ENCODE measurements at regions not wholly inside any gene's neighbourhood (a gene's known extent, or its start where the extent isn't known, plus 50 kb on each side); places are given as distances from the start of the nearest gene placed in this dataset.

DNA sequence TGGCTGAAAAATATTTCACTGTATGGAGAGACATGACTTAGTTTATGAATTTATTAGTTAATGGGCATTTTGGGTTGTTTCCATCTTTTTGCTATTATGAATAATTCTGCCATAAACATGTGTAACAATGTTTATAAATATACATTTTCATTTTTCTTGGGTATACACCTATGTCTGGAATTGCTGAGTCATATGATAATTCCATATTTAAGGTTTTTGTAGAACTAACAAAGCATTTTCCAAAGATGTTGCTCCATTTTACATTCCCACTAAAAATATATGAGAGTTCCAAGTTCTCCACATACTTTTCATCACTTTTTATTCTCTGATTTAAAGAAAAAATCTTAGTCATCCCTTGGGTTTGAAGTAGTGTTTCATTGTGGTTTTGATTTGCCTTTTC, 108.8 kb upstream of the LRRTM4 start:
- intact Hi-C loops (cut with DNase I), result no loop called here

DNA sequence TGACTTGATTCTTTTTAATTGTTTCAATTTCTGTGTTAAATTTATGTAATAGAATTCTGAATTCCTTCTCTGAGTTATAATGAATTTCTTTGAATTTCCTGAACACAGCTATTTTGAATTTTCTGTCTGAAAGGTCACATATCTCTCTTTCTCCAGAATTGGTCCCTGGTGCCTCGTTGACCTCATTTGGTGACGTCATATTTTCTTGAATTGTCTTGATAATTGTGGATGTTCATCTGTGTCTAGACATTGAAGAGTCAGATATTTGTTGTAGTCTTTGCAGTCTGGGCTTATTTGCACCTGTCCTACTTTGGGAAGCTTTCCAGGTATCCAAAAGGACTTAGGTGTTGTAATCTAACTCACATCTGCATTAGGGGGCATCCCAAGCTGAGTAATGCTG, 111.4 kb upstream of the LRRTM4 start:
- Histone ChIP-seq H3K27ac (no peak overlapping the region), H3K4me3 (no peak overlapping the region), H3K9me3 (no peaks in the 10 kb centered on the region), H3K4me1 (no peaks in the 10 kb centered on the region), H3K36me3 (no peaks in the 10 kb centered on the region), H3K27me3 (no peaks in the 10 kb centered on the region)
- no peak for TF ChIP-seq POLR2A (IDR thresholded peaks at IDR 0.05)
- TF ChIP-seq EP300 (IDR thresholded peaks at IDR 0.05), result no peak
- TF ChIP-seq, protein P1, sequence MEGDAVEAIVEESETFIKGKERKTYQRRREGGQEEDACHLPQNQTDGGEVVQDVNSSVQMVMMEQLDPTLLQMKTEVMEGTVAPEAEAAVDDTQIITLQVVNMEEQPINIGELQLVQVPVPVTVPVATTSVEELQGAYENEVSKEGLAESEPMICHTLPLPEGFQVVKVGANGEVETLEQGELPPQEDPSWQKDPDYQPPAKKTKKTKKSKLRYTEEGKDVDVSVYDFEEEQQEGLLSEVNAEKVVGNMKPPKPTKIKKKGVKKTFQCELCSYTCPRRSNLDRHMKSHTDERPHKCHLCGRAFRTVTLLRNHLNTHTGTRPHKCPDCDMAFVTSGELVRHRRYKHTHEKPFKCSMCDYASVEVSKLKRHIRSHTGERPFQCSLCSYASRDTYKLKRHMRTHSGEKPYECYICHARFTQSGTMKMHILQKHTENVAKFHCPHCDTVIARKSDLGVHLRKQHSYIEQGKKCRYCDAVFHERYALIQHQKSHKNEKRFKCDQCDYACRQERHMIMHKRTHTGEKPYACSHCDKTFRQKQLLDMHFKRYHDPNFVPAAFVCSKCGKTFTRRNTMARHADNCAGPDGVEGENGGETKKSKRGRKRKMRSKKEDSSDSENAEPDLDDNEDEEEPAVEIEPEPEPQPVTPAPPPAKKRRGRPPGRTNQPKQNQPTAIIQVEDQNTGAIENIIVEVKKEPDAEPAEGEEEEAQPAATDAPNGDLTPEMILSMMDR (IDR thresholded peaks at IDR 0.05), result no peak
- no peak for TF ChIP-seq POLR2AphosphoS5 (IDR thresholded peaks at IDR 0.05)
- WGBS, 2 donors, result 83 to 87% methylated on average over 2 of the region's 2 CpGs
- no peak for DNase-seq
- intact Hi-C loops (cut with DNase I), result no loop called here

More for the DNA sequence above, 108.8 kb upstream of the LRRTM4 start:
- Histone ChIP-seq H3K27me3 (no peaks in the 10 kb centered on the region), H3K9me3 (no peaks in the 10 kb centered on the region), H3K4me1 (no peaks in the 10 kb centered on the region), H3K27ac (no peak overlapping the region), H3K36me3 (no peaks in the 10 kb centered on the region), H3K4me3 (no peak overlapping the region)
- DNase-seq, result no peak
- TF ChIP-seq POLR2A (IDR thresholded peaks at IDR 0.05) (no peak), EP300 (IDR thresholded peaks at IDR 0.05) (no peak)
- TF ChIP-seq, protein P1 (IDR thresholded peaks at IDR 0.05), result no peak

GRCh38 chr2:77640924-77641323, 118.7 kb upstream of the LRRTM4 start:
- Histone ChIP-seq H3K9me3 (peaks cover 0 to 8% (median 2%) of the 10 kb centered on the region in 4 donors), H3K27ac (no peak overlapping the region), H3K4me1 (no peaks in the 10 kb centered on the region), H3K4me3 (no peak overlapping the region), H3K27me3 (no peaks in the 10 kb centered on the region), H3K36me3 (no peaks in the 10 kb centered on the region)
- WGBS, 2 donors, result 78 to 85% methylated on average over 1 of the region's 1 CpG
- DNase-seq, result no peak
- intact Hi-C loops (cut with DNase I), result no loop called here
- no peak for TF ChIP-seq POLR2AphosphoS5 (IDR thresholded peaks at IDR 0.05)

DNA sequence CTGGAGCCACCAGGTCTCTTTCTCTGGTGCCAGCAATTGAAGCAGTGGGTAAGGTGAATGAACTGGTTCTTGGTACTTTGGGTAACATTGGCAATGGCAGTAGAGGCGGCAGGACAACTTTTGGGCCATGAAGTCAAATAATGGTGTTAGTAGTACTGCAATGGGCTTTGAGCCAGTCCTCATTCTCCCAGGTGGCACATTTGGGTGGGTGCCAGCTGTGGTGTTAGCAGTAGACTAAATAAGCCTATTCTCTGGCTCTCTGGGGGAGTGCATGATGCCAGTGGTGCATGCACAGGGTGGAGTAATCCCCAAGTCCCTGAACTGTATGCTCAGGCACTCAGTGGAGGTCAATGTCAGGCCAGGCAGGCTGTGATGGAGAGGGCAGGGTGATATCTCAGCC, 120.2 kb upstream of the LRRTM4 start:
- Histone ChIP-seq H3K27me3 (no peaks in the 10 kb centered on the region), H3K27ac (no peak overlapping the region), H3K4me1 (no peaks in the 10 kb centered on the region), H3K9me3 (peaks cover 0 to 8% (median 2%) of the 10 kb centered on the region in 4 donors), H3K4me3 (no peak overlapping the region), H3K36me3 (no peaks in the 10 kb centered on the region)
- WGBS, 2 donors, result 94 to 100% methylated on average over 1 of the region's 1 CpG
- intact Hi-C loops (cut with DNase I), result no loop called here
- no peak for DNase-seq
- TF ChIP-seq, protein P1 (IDR thresholded peaks at IDR 0.05), result no peak
- TF ChIP-seq POLR2AphosphoS5 (IDR thresholded peaks at IDR 0.05), result no peak
- TF ChIP-seq EP300 (IDR thresholded peaks at IDR 0.05), result no peak
- TF ChIP-seq POLR2A (IDR thresholded peaks at IDR 0.05), result no peak

DNA sequence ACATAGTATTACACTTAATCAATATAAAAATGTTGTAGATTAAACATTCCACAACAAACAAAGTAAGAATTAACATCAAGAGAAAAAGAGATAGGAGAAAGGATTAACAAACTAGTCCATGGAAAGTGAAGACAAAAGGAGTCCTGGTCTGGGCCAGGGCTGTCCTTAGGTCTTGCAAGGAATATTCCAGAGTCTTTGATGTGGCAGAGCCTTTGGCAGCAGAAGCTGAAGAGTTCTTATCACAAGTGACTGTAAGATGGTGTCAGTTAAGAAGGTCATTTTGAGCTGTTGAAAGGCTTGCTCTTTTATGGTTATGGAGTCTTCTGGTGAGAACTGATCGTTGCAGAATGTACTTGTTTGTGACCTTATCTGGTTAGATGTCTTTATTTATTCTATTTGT, 127.7 kb upstream of the LRRTM4 start:
- Histone ChIP-seq H3K27me3 (no peaks in the 10 kb centered on the region), H3K9me3 (no peaks in the 10 kb centered on the region), H3K36me3 (no peaks in the 10 kb centered on the region), H3K4me3 (no peak overlapping the region), H3K27ac (no peak overlapping the region), H3K4me1 (no peaks in the 10 kb centered on the region)
- 13 to 33% methylated on average over 1 of the region's 1 CpG for WGBS, 2 donors
- DNase-seq, result no peak
- intact Hi-C loops (cut with DNase I), result no loop called here
- TF ChIP-seq POLR2A (IDR thresholded peaks at IDR 0.05) (no peak), EP300 (IDR thresholded peaks at IDR 0.05) (no peak), POLR2AphosphoS5 (IDR thresholded peaks at IDR 0.05) (no peak)
- TF ChIP-seq, protein P1 (IDR thresholded peaks at IDR 0.05), result no peak

Data from sigmoid colon (tissue), 6 donors.